ENCODE measurements at regions not wholly inside any gene's neighbourhood (a gene's known extent, or its start where the extent isn't known, plus 50 kb on each side); places are given as distances from the start of the nearest gene placed in this dataset.

DNA sequence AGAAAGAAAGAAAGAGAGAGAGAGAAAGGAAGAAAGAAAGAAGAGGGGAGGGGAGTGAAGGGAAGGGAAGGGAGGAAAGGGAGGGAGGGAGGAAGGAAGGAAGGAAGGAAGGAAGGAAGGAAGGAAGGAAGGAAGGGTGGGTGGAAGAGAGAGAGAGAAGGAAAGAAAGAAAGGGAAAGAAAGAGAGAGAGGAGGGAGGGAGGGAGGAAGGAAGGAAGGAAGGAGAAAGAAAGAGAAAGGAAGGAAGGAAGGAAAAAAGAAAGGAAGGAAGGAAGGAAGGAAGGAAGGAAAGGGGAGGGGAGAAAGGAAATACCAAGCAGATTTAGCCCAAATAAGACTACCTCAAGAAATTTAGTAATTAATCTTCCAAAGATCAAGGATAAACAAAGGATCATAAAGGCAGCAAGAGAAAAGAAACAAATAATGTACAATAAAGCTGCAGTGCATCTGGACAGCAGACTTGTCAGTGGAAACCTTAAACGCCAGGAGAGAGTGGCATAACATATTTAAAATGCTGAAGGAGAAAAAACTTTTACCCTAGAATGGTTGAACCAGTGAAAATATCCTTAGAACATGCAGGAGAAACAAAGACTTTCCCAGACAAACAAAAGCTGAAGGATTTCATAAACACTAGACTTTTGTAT is 427.6 kb downstream of the TBL1XR1 start:
- no peak for DNase-seq
- no peak overlapping the region for H3K9ac ChIP-seq (ENCODE audit: low read length)

DNA sequence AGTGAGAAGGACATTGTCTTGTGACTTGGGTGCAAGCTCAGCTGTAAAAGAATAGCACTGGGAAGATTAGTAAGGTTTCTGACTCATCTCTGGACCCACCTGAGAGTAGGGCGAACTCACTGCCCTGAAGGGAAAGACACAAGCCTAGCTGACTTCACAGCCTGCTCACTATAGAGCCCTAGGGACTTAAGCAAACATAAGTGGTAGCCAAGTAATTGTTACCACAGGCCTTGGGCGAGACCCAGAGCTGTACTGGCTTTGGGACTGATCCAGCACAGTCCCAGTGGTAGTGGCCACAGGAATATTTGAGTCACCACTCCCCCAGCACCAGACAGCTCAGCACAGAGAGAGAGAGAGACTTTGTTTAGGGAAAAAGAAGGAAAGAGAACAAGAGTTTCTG is 429.9 kb downstream of the TBL1XR1 start:
- H3K4me2 ChIP-seq (ENCODE audit: low read depth, low read length, poor library complexity, severe bottlenecking) = no peak overlapping the region
- no peak overlapping the region for H3K9ac ChIP-seq (ENCODE audit: low read length)
- no peak overlapping the region for H3K4me3 ChIP-seq (ENCODE audit: low read length)
- no peaks in the 10 kb centered on the region for H3K4me1 ChIP-seq (ENCODE audit: low read length)
- H3K79me2 ChIP-seq (ENCODE audit: low read length) = no peaks in the 10 kb centered on the region
- H4K20me1 ChIP-seq (ENCODE audit: insufficient read depth, low read depth, low read length) = no peaks in the 10 kb centered on the region
- H3K27me3 ChIP-seq (ENCODE audit: low read length) = no peaks in the 10 kb centered on the region
- no peaks in the 10 kb centered on the region for H3K36me3 ChIP-seq (ENCODE audit: insufficient read depth, low read length)
- DNase-seq = no peak
- H2AFZ ChIP-seq (ENCODE audit: low read length) = no peak overlapping the region
- no peaks in the 10 kb centered on the region for H3K9me3 ChIP-seq (ENCODE audit: low read length)
- H3K27ac ChIP-seq (ENCODE audit: low read length) = no peak overlapping the region
- H3K9me2 ChIP-seq (replicated peaks; ENCODE audit: insufficient read depth, low read length) = no peaks in the 10 kb centered on the region

More for the DNA sequence above, 427.6 kb downstream of the TBL1XR1 start:
- no peak overlapping the region for H3K27ac ChIP-seq (ENCODE audit: low read length)
- H3K4me2 ChIP-seq (ENCODE audit: low read depth, low read length, poor library complexity, severe bottlenecking) = no peak overlapping the region
- H3K36me3 ChIP-seq (ENCODE audit: insufficient read depth, low read length) = no peaks in the 10 kb centered on the region
- no peaks in the 10 kb centered on the region for H3K9me2 ChIP-seq (replicated peaks; ENCODE audit: insufficient read depth, low read length)
- no peak overlapping the region for H2AFZ ChIP-seq (ENCODE audit: low read length)
- no peak overlapping the region for H3K4me3 ChIP-seq (ENCODE audit: low read length)
- H3K79me2 ChIP-seq (ENCODE audit: low read length) = no peaks in the 10 kb centered on the region
- no peaks in the 10 kb centered on the region for H4K20me1 ChIP-seq (ENCODE audit: insufficient read depth, low read depth, low read length)
- peaks cover 3% of the 10 kb centered on the region; the same call in 1 of the 2 replicates for H3K9me3 ChIP-seq (ENCODE audit: low read length)
- H3K27me3 ChIP-seq (ENCODE audit: low read length) = no peaks in the 10 kb centered on the region
- no peaks in the 10 kb centered on the region for H3K4me1 ChIP-seq (ENCODE audit: low read length)

DNA sequence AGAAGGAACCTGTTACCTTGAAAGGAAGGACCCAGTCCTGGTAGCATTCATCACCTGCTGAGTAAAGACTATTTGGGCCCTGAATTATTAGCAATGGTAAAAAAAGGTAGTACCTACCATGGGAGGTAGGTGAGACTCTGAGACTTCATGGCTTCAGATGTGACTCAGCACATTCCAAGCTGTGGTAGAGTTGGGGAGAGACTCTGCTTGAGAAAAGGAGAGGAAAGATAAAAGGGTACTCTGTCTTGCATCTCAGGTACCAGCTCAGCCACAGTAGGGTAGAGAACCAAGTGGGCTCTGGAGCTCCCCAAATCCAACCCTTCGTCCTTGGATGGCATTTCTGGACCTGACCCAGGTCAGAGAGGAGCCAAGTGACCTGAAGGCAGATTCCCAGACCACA is 430.4 kb downstream of the TBL1XR1 start:
- Histone ChIP-seq H3K9me2 (replicated peaks; ENCODE audit: insufficient read depth, low read length) (no peaks in the 10 kb centered on the region; the same call in 1 of the 2 replicates), H3K9me3 (ENCODE audit: low read length) (no peaks in the 10 kb centered on the region), H2AFZ (ENCODE audit: low read length) (no peak overlapping the region), H3K4me3 (ENCODE audit: low read length) (no peak overlapping the region), H3K4me1 (ENCODE audit: low read length) (no peaks in the 10 kb centered on the region), H3K79me2 (ENCODE audit: low read length) (no peaks in the 10 kb centered on the region), H3K4me2 (ENCODE audit: low read depth, low read length, poor library complexity, severe bottlenecking) (no peak overlapping the region), H3K36me3 (ENCODE audit: insufficient read depth, low read length) (no peaks in the 10 kb centered on the region), H4K20me1 (ENCODE audit: insufficient read depth, low read depth, low read length) (no peaks in the 10 kb centered on the region), H3K9ac (ENCODE audit: low read length) (no peak overlapping the region), H3K27me3 (ENCODE audit: low read length) (no peaks in the 10 kb centered on the region), H3K27ac (ENCODE audit: low read length) (no peak overlapping the region)
- DNase-seq = no peak

DNA sequence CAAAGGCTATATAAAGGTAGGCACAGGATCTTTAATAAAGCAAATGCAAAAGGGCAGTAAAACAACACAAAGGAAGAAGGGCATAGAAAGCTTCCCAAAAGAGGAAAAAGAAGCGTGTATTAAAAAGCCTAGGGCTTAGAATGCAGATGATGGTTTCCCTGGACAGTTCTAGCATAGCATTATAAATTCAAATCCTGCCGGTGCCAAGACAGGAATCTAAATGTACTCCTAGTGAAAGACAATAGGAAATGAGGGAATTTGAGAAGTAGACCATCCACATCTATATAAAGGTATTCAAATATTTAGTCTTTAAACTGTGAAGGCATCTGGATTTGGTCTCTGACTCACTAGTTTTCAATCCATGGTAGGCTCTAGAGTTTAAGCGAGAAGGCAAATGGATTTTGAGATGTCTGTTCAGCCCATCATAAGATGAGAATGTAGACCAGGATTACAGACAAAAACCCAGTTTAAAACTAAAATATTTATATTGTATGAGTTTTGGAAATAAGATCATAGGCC is 431.8 kb downstream of the TBL1XR1 start:
- H3K4me3 ChIP-seq (ENCODE audit: low read length) = no peak overlapping the region
- DNase-seq = no peak
- no peaks in the 10 kb centered on the region; the same call in 1 of the 2 replicates for H3K9me2 ChIP-seq (replicated peaks; ENCODE audit: insufficient read depth, low read length)
- no peak overlapping the region for H3K9ac ChIP-seq (ENCODE audit: low read length)
- no peaks in the 10 kb centered on the region for H3K4me1 ChIP-seq (ENCODE audit: low read length)
- no peaks in the 10 kb centered on the region for H3K9me3 ChIP-seq (ENCODE audit: low read length)
- no peaks in the 10 kb centered on the region for H3K27me3 ChIP-seq (ENCODE audit: low read length)
- no peaks in the 10 kb centered on the region for H3K79me2 ChIP-seq (ENCODE audit: low read length)
- H4K20me1 ChIP-seq (ENCODE audit: insufficient read depth, low read depth, low read length) = no peaks in the 10 kb centered on the region
- no peaks in the 10 kb centered on the region for H3K36me3 ChIP-seq (ENCODE audit: insufficient read depth, low read length)
- no peak overlapping the region for H2AFZ ChIP-seq (ENCODE audit: low read length)
- no peak overlapping the region for H3K4me2 ChIP-seq (ENCODE audit: low read depth, low read length, poor library complexity, severe bottlenecking)
- no peak overlapping the region for H3K27ac ChIP-seq (ENCODE audit: low read length)

DNA sequence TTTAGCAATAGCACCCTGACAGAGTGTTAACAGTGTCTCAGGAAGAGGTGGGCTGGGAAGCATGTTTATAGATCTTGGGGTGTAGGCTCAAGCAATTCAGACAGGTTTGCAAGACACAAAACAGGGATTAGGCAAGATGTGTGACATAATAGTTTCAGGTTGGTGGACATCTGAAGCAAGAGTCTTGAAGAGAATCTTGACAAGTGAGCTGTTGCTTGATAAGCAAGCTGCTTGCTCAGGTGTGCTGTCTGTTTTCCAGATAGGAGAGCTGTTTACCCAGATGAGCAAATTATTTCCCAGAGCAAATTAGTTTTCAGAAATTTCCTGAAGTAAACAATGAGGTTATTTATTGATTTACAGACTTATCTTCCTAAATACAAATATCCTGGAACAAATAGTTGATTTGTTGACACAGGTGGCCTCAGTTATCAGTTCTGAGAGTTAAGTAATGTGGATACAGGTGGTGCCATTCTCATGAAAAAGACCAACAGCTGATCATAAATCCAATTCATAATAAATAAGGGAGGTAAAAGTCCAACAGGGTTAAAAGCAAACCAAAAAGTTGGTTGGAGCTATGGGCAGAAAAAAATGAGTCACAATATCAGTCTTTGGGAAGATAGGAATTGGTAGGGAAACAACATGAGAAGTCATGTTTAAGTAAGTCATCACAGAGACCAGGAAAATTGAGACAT is 437.3 kb downstream of the TBL1XR1 start:
- no peak for DNase-seq
- no peak overlapping the region for H3K4me3 ChIP-seq (ENCODE audit: low read length)
- H3K4me2 ChIP-seq (ENCODE audit: low read depth, low read length, poor library complexity, severe bottlenecking) = no peak overlapping the region
- no peaks in the 10 kb centered on the region for H3K4me1 ChIP-seq (ENCODE audit: low read length)
- H4K20me1 ChIP-seq (ENCODE audit: insufficient read depth, low read depth, low read length) = no peaks in the 10 kb centered on the region
- H3K27ac ChIP-seq (ENCODE audit: low read length) = no peak overlapping the region
- H3K79me2 ChIP-seq (ENCODE audit: low read length) = no peaks in the 10 kb centered on the region
- no peak overlapping the region for H3K9ac ChIP-seq (ENCODE audit: low read length)
- no peak overlapping the region for H2AFZ ChIP-seq (ENCODE audit: low read length)
- H3K9me3 ChIP-seq (ENCODE audit: low read length) = no peaks in the 10 kb centered on the region
- H3K36me3 ChIP-seq (ENCODE audit: insufficient read depth, low read length) = no peaks in the 10 kb centered on the region
- no peaks in the 10 kb centered on the region for H3K27me3 ChIP-seq (ENCODE audit: low read length)
- H3K9me2 ChIP-seq (replicated peaks; ENCODE audit: insufficient read depth, low read length) = no peaks in the 10 kb centered on the region; the same call in 1 of the 2 replicates

DNA sequence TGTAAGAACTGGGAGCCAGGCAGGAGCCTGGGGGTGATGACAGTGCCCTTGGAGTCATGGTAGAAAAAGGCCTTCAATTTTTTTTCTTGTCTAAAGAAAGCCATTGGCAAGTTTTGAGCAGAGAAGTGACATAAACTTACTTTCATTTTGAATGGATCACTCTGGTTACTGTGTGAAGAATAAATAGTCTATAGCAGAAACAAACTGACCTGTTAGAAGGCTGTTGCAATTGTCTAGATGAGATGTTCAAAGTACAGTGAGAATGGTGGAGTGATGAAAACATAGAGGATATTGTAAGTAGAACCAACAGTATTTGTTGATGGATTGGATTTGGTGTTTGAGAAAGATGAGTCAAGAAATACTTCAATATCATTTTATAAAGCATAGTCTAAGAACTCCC is 439.9 kb downstream of the TBL1XR1 start:
- Histone ChIP-seq H3K4me3 (ENCODE audit: low read length) (no peak overlapping the region), H3K27me3 (ENCODE audit: low read length) (no peaks in the 10 kb centered on the region), H4K20me1 (ENCODE audit: insufficient read depth, low read depth, low read length) (no peaks in the 10 kb centered on the region), H3K4me1 (ENCODE audit: low read length) (no peaks in the 10 kb centered on the region), H3K4me2 (ENCODE audit: low read depth, low read length, poor library complexity, severe bottlenecking) (no peak overlapping the region), H3K79me2 (ENCODE audit: low read length) (no peaks in the 10 kb centered on the region), H3K9me3 (ENCODE audit: low read length) (no peaks in the 10 kb centered on the region), H2AFZ (ENCODE audit: low read length) (no peak overlapping the region), H3K9me2 (replicated peaks; ENCODE audit: insufficient read depth, low read length) (no peaks in the 10 kb centered on the region; the same call in 1 of the 2 replicates), H3K27ac (ENCODE audit: low read length) (no peak overlapping the region), H3K36me3 (ENCODE audit: insufficient read depth, low read length) (no peaks in the 10 kb centered on the region), H3K9ac (ENCODE audit: low read length) (no peak overlapping the region)
- DNase-seq = no peak

DNA sequence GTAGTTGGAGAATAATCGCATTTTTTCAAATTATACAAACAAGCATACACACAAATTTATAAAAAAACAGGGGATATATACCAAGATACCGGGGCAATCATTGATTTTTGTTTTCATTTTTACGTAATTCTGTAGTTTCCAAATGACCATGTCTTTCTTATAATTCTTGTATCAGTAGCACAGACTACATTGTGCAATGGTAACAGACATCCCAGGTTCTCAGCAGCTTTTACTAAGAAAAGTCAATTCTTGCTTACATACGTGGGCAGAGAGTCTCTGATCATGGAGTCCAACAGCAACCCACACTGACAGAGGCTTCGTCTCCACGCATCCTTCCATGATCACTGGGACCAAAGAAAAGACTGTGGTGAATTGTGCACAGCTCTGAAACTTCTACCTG is 441.3 kb downstream of the TBL1XR1 start:
- Histone ChIP-seq H3K4me3 (ENCODE audit: low read length) (no peak overlapping the region), H3K4me2 (ENCODE audit: low read depth, low read length, poor library complexity, severe bottlenecking) (no peak overlapping the region), H3K9ac (ENCODE audit: low read length) (no peak overlapping the region), H2AFZ (ENCODE audit: low read length) (0 out of 2 replicates have a peak overlapping the region, but pooled peaks have one; percentile 28), H4K20me1 (ENCODE audit: insufficient read depth, low read depth, low read length) (no peaks in the 10 kb centered on the region), H3K36me3 (ENCODE audit: insufficient read depth, low read length) (no peaks in the 10 kb centered on the region), H3K9me3 (ENCODE audit: low read length) (no peaks in the 10 kb centered on the region), H3K4me1 (ENCODE audit: low read length) (no peaks in the 10 kb centered on the region), H3K27me3 (ENCODE audit: low read length) (no peaks in the 10 kb centered on the region), H3K79me2 (ENCODE audit: low read length) (no peaks in the 10 kb centered on the region), H3K9me2 (replicated peaks; ENCODE audit: insufficient read depth, low read length) (no peaks in the 10 kb centered on the region), H3K27ac (ENCODE audit: low read length) (no peak overlapping the region)
- no peak for DNase-seq

DNA sequence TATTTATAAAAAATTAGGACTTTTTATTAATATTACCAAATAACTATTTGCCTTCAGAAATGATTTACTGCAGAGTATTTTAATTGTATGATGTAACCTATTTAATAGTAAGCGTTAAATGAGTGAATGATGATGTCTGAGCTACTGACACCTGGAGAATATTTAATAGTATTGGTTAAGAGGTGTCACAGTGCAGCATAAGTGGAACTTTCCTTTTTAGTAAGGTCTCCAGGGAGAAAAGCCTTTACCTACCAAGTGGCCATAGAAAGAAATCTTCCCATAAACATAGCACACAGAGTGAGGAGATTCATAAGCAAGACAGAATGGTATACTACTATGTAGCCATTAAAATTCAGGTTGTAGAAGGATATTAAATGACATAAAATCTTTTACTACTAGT is 441.7 kb downstream of the TBL1XR1 start:
- H3K9me3 ChIP-seq (ENCODE audit: low read length) = no peaks in the 10 kb centered on the region
- H3K27me3 ChIP-seq (ENCODE audit: low read length) = no peaks in the 10 kb centered on the region
- H3K4me3 ChIP-seq (ENCODE audit: low read length) = no peak overlapping the region
- H3K4me2 ChIP-seq (ENCODE audit: low read depth, low read length, poor library complexity, severe bottlenecking) = no peak overlapping the region
- no peaks in the 10 kb centered on the region for H4K20me1 ChIP-seq (ENCODE audit: insufficient read depth, low read depth, low read length)
- H3K79me2 ChIP-seq (ENCODE audit: low read length) = no peaks in the 10 kb centered on the region
- H3K9ac ChIP-seq (ENCODE audit: low read length) = no peak overlapping the region
- no peak overlapping the region for H3K27ac ChIP-seq (ENCODE audit: low read length)
- H3K4me1 ChIP-seq (ENCODE audit: low read length) = no peaks in the 10 kb centered on the region
- DNase-seq = no peak
- no peak overlapping the region for H2AFZ ChIP-seq (ENCODE audit: low read length)
- no peaks in the 10 kb centered on the region for H3K9me2 ChIP-seq (replicated peaks; ENCODE audit: insufficient read depth, low read length)
- no peaks in the 10 kb centered on the region for H3K36me3 ChIP-seq (ENCODE audit: insufficient read depth, low read length)
